Karpas-422 (cell line): ENCODE measurements at regions not wholly inside any gene's neighbourhood (a gene's known extent, or its start where the extent isn't known, plus 50 kb on each side); places are given as distances from the start of the nearest gene placed in this dataset.

Experiments
- DNase-seq: peaks from one replicate; pipeline ENCODE4 v3.0.0-alpha.2; 2015
- H2AFZ ChIP-seq: fragments of 200-600 bp; sonication (generic); 2 replicates; pipeline ENCODE4 v1.6.1; 2014; ENCODE audit warnings: antibody characterized with exemption, low read length, mixed read lengths
- H3K27ac ChIP-seq: fragments of 200-600 bp; sonication (generic); 2 replicates; pipeline ENCODE4 v1.5.1; 2014; ENCODE audit warnings: mild to moderate bottlenecking, low read length, moderate library complexity
- H3K27me3 ChIP-seq: fragments of 200-600 bp; sonication (generic); 2 replicates; pipeline ENCODE4 v1.6.1; 2014; ENCODE audit warnings: low read length, mixed read lengths
- H3K36me3 ChIP-seq: fragments of 200-600 bp; sonication (generic); 2 replicates; pipeline ENCODE4 v1.6.1; 2014; ENCODE audit warnings: low read length, mixed read lengths; ENCODE audit not compliant: insufficient read depth
- H3K4me1 ChIP-seq: fragments of 200-600 bp; sonication (generic); 2 replicates; pipeline ENCODE4 v1.6.1; 2014; ENCODE audit warnings: mild to moderate bottlenecking, low read length, mixed read lengths
- H3K4me2 ChIP-seq: fragments of 200-600 bp; sonication (generic); 2 replicates; pipeline ENCODE4 v1.6.1; 2014; ENCODE audit warnings: low read length, low read depth, mild to moderate bottlenecking; ENCODE audit not compliant: poor library complexity, severe bottlenecking
- H3K4me3 ChIP-seq: fragments of 200-600 bp; sonication (generic); 2 replicates; pipeline ENCODE4 v1.5.1; 2014; ENCODE audit warnings: mild to moderate bottlenecking, antibody characterized with exemption, low read length, mixed read lengths
- H3K79me2 ChIP-seq: fragments of 200-600 bp; sonication (generic); 2 replicates; pipeline ENCODE4 v1.6.1; 2014; ENCODE audit warnings: mild to moderate bottlenecking, low read length, mixed read lengths
- H3K9ac ChIP-seq: fragments of 200-600 bp; sonication (generic); 2 replicates; pipeline ENCODE4 v1.6.0; 2014; ENCODE audit warnings: low read length
- H3K9me2 ChIP-seq: fragments of 200-600 bp; sonication (generic), shearing (Covaris generic); replicated peaks from 2 replicates; pipeline ENCODE4 v1.6.0; 2014; ENCODE audit warnings: mild to moderate bottlenecking, low read length, moderate library complexity; ENCODE audit not compliant: insufficient read depth
- H3K9me3 ChIP-seq: fragments of 300-700, 200-600 bp; sonication (generic); 2 replicates; pipeline ENCODE4 v1.6.1; 2014; ENCODE audit warnings: low read length, mixed read lengths
- H4K20me1 ChIP-seq: fragments of 200-600 bp; sonication (generic); 2 replicates; pipeline ENCODE4 v1.6.1; 2014; ENCODE audit warnings: mild to moderate bottlenecking, antibody characterized with exemption, low read length, low read depth; ENCODE audit not compliant: insufficient read depth

DNA sequence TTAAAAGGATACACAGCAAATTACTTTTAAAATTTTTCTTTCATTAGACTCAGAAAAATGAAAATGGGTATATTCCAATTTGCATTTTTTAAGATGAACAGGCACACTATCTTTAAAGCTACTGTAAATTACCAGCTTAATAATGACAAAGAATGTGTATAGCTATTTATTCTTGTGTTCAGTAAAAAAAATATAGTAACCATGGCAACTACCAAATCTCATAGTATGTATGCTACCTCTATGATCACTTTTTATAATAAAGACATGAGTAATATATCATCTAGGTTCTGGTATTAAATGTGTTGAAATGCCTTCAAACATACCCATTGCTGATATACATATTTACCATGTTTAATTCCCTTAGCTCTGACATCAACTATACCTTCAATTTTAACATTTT lies 383.2 kb downstream of the FOXG1 start:
- Histone ChIP-seq H3K4me3 (no peak overlapping the region; the same call in 1 of the 2 replicates), H3K9ac (no peak overlapping the region), H2AFZ (no peak overlapping the region), H3K27ac (no peak overlapping the region), H3K27me3 (no peaks in the 10 kb centered on the region), H3K9me3 (peaks cover 59% of the 10 kb centered on the region), H4K20me1 (no peaks in the 10 kb centered on the region), H3K79me2 (no peaks in the 10 kb centered on the region), H3K36me3 (no peaks in the 10 kb centered on the region), H3K4me2 (no peak overlapping the region), H3K4me1 (no peaks in the 10 kb centered on the region), H3K9me2 (no peaks in the 10 kb centered on the region)
- no peak for DNase-seq

- Histone ChIP-seq H3K27me3 (no peaks in the 10 kb centered on the region), H2AFZ (no peak overlapping the region), H4K20me1 (no peaks in the 10 kb centered on the region), H3K27ac (no peak overlapping the region), H3K79me2 (no peaks in the 10 kb centered on the region), H3K9me2 (no peaks in the 10 kb centered on the region), H3K36me3 (no peaks in the 10 kb centered on the region), H3K4me1 (no peaks in the 10 kb centered on the region), H3K4me3 (no peak overlapping the region), H3K9ac (no peak overlapping the region), H3K4me2 (no peak overlapping the region), H3K9me3 (peaks cover 58% of the 10 kb centered on the region)
- no peak for DNase-seq
Observed at GRCh38 chr14:29150659-29151058, 384.1 kb downstream of the FOXG1 start.

- H3K4me2 ChIP-seq = no peak overlapping the region
- no peaks in the 10 kb centered on the region for H3K27me3 ChIP-seq
- H3K79me2 ChIP-seq = no peaks in the 10 kb centered on the region
- H3K9me3 ChIP-seq = peaks cover 55% of the 10 kb centered on the region
- no peaks in the 10 kb centered on the region for H3K36me3 ChIP-seq
- H3K4me1 ChIP-seq = no peaks in the 10 kb centered on the region
- H3K27ac ChIP-seq = no peak overlapping the region
- no peak overlapping the region for H3K9ac ChIP-seq
- DNase-seq = no peak
- H3K4me3 ChIP-seq = no peak overlapping the region
- H4K20me1 ChIP-seq = no peaks in the 10 kb centered on the region
- no peak overlapping the region for H2AFZ ChIP-seq
- no peaks in the 10 kb centered on the region for H3K9me2 ChIP-seq
Observed at GRCh38 chr14:29156096-29156495, 389.5 kb downstream of the FOXG1 start.

DNA sequence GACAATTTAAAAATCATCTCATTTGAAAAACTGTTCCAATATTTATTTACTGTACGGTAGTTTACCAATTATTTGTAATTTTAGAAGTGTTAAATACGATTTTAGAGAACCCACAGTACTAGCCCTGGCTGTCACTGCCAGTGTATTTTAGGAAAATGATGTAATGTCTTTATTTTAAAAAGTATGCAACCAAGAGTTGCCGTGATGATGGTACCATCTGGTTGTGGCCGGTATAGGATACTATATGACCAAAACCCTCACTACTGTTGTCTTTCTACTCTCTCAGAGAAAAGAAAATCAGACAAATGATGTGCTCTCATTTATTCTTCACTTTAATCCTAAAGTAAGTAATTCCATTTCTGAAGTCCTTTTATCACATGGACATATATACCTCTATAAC lies 395.0 kb downstream of the FOXG1 start:
- H3K9me2 ChIP-seq = no peaks in the 10 kb centered on the region
- H3K4me3 ChIP-seq = no peak overlapping the region
- H3K9ac ChIP-seq = no peak overlapping the region
- no peak overlapping the region for H3K4me2 ChIP-seq
- no peak overlapping the region for H2AFZ ChIP-seq
- H3K36me3 ChIP-seq = no peaks in the 10 kb centered on the region
- no peak for DNase-seq
- H3K27me3 ChIP-seq = no peaks in the 10 kb centered on the region
- no peaks in the 10 kb centered on the region for H3K79me2 ChIP-seq
- H3K4me1 ChIP-seq = no peaks in the 10 kb centered on the region
- no peaks in the 10 kb centered on the region for H4K20me1 ChIP-seq
- no peak overlapping the region for H3K27ac ChIP-seq
- peaks cover 59% of the 10 kb centered on the region for H3K9me3 ChIP-seq

- no peak overlapping the region for H3K4me2 ChIP-seq
- no peak overlapping the region for H2AFZ ChIP-seq
- no peaks in the 10 kb centered on the region for H4K20me1 ChIP-seq
- H3K36me3 ChIP-seq = no peaks in the 10 kb centered on the region
- peaks cover 59% of the 10 kb centered on the region for H3K9me3 ChIP-seq
- H3K4me1 ChIP-seq = no peaks in the 10 kb centered on the region
- no peak overlapping the region for H3K4me3 ChIP-seq
- DNase-seq = no peak
- H3K79me2 ChIP-seq = no peaks in the 10 kb centered on the region
- no peaks in the 10 kb centered on the region for H3K27me3 ChIP-seq
- H3K9me2 ChIP-seq = no peaks in the 10 kb centered on the region
- no peak overlapping the region for H3K27ac ChIP-seq
- no peak overlapping the region for H3K9ac ChIP-seq
Observed at GRCh38 chr14:29163109-29163508, 396.5 kb downstream of the FOXG1 start.

- no peaks in the 10 kb centered on the region for H4K20me1 ChIP-seq
- no peaks in the 10 kb centered on the region for H3K9me2 ChIP-seq
- no peak for DNase-seq
- H3K9me3 ChIP-seq = peaks cover 61% of the 10 kb centered on the region
- H3K4me3 ChIP-seq = no peak overlapping the region
- no peaks in the 10 kb centered on the region for H3K27me3 ChIP-seq
- no peaks in the 10 kb centered on the region for H3K36me3 ChIP-seq
- no peak overlapping the region for H3K27ac ChIP-seq
- no peak overlapping the region for H3K9ac ChIP-seq
- no peaks in the 10 kb centered on the region for H3K79me2 ChIP-seq
- no peak overlapping the region for H3K4me2 ChIP-seq
- no peaks in the 10 kb centered on the region for H3K4me1 ChIP-seq
- no peak overlapping the region for H2AFZ ChIP-seq
Observed at GRCh38 chr14:29165431-29165830, 398.8 kb downstream of the FOXG1 start.

GRCh38 chr14:29166507-29166906 lies 399.9 kb downstream of the FOXG1 start:
- H3K27ac ChIP-seq = no peak overlapping the region
- H3K36me3 ChIP-seq = no peaks in the 10 kb centered on the region
- no peaks in the 10 kb centered on the region for H3K4me1 ChIP-seq
- H3K27me3 ChIP-seq = no peaks in the 10 kb centered on the region
- H3K9me2 ChIP-seq = no peaks in the 10 kb centered on the region
- no peaks in the 10 kb centered on the region for H3K79me2 ChIP-seq
- no peak overlapping the region for H3K4me3 ChIP-seq
- no peak overlapping the region for H2AFZ ChIP-seq
- no peak overlapping the region for H3K4me2 ChIP-seq
- peaks cover 61% of the 10 kb centered on the region for H3K9me3 ChIP-seq
- DNase-seq = peak; percentile 31
- H3K9ac ChIP-seq = no peak overlapping the region
- H4K20me1 ChIP-seq = no peaks in the 10 kb centered on the region

GRCh38 chr14:29168149-29168548 lies 401.6 kb downstream of the FOXG1 start:
- H3K4me2 ChIP-seq = no peak overlapping the region
- no peaks in the 10 kb centered on the region for H3K36me3 ChIP-seq
- no peaks in the 10 kb centered on the region for H3K4me1 ChIP-seq

DNA sequence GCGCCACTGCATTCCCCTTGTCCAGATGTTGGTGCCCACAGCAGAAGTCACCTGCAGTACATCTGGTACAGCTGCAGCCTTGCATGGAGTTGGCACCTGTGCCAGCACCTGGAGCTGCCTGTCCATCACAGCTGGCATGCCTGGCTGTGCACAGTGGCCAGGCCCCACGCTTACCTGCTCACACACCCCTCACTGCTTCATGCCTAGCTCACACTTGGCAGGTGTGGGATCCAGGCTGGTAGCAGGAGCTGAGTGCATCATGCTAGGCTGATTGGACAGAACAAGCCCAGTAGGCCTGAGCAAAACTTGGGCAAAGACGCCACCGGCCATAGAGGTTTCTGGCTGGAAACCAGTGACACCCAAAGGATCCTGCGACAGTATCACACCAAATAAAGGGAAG lies 402.8 kb downstream of the FOXG1 start:
- DNase-seq = no peak
- Histone ChIP-seq H3K27me3 (no peaks in the 10 kb centered on the region), H3K4me1 (no peaks in the 10 kb centered on the region), H3K4me2 (no peak overlapping the region), H4K20me1 (no peaks in the 10 kb centered on the region), H2AFZ (no peak overlapping the region), H3K79me2 (no peaks in the 10 kb centered on the region), H3K36me3 (no peaks in the 10 kb centered on the region), H3K9me2 (no peaks in the 10 kb centered on the region), H3K4me3 (no peak overlapping the region), H3K9me3 (peaks cover 67% of the 10 kb centered on the region), H3K9ac (no peak overlapping the region), H3K27ac (no peak overlapping the region)

More at GRCh38 chr14:29168149-29168548, 401.6 kb downstream of the FOXG1 start:
- DNase-seq = peak; percentile 27
- Histone ChIP-seq H3K4me3 (no peak overlapping the region), H3K9me3 (peaks cover 61% of the 10 kb centered on the region), H3K9ac (no peak overlapping the region), H3K27me3 (no peaks in the 10 kb centered on the region), H2AFZ (no peak overlapping the region), H3K27ac (no peak overlapping the region), H3K9me2 (no peaks in the 10 kb centered on the region), H3K79me2 (no peaks in the 10 kb centered on the region), H4K20me1 (no peaks in the 10 kb centered on the region)
